ENCODE measurements at regions not wholly inside any gene's neighbourhood (a gene's known extent, or its start where the extent isn't known, plus 50 kb on each side); places are given as distances from the start of the nearest gene placed in this dataset.

GRCh38 chr2:136358576-136358975 is 240.6 kb upstream of the CXCR4 start:
- TF ChIP-seq, protein P1, sequence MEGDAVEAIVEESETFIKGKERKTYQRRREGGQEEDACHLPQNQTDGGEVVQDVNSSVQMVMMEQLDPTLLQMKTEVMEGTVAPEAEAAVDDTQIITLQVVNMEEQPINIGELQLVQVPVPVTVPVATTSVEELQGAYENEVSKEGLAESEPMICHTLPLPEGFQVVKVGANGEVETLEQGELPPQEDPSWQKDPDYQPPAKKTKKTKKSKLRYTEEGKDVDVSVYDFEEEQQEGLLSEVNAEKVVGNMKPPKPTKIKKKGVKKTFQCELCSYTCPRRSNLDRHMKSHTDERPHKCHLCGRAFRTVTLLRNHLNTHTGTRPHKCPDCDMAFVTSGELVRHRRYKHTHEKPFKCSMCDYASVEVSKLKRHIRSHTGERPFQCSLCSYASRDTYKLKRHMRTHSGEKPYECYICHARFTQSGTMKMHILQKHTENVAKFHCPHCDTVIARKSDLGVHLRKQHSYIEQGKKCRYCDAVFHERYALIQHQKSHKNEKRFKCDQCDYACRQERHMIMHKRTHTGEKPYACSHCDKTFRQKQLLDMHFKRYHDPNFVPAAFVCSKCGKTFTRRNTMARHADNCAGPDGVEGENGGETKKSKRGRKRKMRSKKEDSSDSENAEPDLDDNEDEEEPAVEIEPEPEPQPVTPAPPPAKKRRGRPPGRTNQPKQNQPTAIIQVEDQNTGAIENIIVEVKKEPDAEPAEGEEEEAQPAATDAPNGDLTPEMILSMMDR (IDR thresholded peaks at IDR 0.05): no peak
- no peak for TF ChIP-seq POLR2A (IDR thresholded peaks at IDR 0.05)

All from right lobe of liver (tissue), 4 donors.